ENCODE measurements at regions not wholly inside any gene's neighbourhood (a gene's known extent, or its start where the extent isn't known, plus 50 kb on each side); places are given as distances from the start of the nearest gene placed in this dataset.

GRCh38 chr16:86739808-86740207 is 161.5 kb downstream of the FOXL1 start:
- TF ChIP-seq CTCF (IDR thresholded peaks at IDR 0.05; ENCODE audit: low read length) (no peak), EZH2 (optimal IDR thresholded peaks at IDR 0.05; ENCODE audit: low read depth, low read length) (no peak)
